ENCODE measurements at regions not wholly inside any gene's neighbourhood (a gene's known extent, or its start where the extent isn't known, plus 50 kb on each side); places are given as distances from the start of the nearest gene placed in this dataset.
A peak's percentile ranks its signal among the peaks of the same experiment; 100 is the strongest.

DNA sequence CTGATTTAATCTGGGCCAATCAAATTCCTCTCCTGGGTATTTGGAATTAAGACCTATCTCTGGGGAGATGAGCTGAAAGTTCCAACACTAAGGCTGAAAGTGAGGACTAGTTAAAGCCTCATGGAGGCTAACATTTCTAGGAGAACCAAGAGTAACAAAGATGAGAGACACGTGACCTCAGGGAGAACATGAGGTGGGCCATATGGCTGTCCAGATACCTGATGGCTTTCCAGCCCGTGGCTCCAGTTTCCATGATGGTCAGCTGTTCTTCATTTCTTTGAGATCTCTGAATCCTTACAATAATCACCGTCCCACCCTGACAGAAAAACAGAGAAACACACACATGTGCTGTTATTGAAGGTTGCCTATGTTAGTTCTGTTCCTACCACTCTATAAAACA lies 66.1 kb downstream of the LEPR start:
- no peak for DNase-seq (ENCODE audit: low read depth)

DNA sequence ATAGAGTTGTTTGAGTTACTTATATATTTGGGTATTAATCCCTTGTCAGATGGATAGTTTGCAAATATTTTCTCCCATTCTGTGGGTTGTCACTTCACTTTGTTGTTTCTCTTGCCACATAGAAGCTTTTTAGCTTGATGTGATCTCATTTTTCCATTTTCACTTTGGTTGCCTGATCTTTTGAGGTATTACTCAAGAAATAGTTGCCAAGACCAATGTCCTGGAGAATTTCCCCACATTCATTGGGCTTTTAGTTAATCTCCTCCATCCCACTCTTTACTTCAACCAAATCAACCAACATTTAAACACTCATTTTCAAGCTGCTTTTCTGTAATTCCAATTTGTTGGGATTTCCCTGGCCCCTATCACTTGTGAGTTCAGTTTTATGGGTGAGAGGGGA lies 69.0 kb downstream of the LEPR start:
- no peak for DNase-seq (ENCODE audit: low read depth)

DNA sequence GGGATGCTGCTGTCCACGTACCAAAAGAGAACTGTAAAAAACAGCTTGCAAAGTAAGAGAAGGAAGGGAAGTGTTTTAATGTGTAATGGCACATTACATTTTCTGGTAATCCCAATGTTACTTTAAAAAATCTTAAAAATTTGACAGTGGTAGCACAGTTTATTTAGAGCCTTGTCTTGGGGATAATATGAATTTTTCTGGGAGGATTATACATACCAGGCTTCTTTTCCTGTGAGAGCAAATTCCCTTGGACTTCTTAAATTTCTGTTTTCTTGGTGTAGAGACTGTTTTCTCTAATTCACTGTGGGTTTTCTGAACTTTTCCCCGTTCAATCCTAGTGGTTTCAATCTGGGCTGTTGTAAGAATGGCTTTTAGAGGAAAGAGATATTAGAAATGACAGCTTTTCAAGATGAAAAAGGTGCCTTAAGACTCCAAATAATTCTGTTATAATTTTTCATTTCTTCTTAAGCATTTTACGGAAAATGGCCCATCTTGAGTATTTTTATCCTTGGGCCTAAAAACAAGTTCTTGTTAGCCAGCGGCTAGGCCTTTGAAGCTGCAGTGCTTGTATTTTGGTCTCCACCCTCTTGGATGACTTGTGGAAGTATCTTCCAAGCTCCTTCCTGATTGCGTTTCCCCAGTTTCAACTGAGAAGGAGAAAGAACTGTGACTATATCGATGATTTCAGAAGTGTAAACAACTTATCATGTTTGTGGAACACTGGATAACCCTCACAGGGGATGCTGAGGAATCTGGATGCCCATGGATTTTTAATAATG lies 70.0 kb downstream of the LEPR start:
- DNase-seq (ENCODE audit: low read depth), result no peak

DNA sequence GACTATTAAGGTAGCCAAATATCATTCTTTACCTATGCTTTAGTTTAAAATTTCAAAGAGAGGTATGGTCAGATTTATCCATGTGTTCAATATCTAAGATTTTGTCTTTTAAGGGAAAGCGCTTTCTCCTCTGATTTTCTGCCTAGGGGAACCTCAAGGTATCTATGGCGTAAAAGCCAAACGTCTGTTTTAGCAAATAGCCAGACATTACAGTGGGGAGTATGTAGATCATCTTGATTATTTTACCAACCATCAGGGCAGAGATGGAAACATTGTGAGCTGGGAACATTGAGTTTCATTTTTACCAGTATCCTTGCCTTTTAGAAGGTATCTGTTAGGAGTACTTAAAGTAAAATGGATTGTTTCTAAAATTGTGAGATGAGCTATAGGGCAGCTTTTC lies 71.0 kb downstream of the LEPR start:
- DNase-seq (ENCODE audit: low read depth), result no peak

DNA sequence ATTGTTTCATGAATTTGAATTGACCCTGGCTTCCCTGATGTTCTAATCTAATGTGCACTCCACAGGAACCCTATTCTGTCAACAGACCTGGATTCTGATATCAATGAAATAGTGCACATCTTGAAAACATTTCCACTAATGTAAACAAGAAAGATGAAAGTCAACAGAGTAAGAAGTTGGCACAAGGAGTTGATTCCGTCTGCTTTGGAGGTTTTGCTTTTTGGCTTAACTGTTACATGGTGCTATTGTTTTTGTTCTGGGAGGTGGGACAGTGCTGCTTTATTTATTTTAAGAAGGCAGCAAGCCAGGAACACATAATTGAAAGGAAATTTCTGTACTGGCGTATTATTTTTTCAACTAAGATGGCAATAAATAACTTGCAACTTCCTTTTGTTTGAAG lies 73.3 kb downstream of the LEPR start:
- peak; percentile 76 for DNase-seq (ENCODE audit: low read depth)

DNA sequence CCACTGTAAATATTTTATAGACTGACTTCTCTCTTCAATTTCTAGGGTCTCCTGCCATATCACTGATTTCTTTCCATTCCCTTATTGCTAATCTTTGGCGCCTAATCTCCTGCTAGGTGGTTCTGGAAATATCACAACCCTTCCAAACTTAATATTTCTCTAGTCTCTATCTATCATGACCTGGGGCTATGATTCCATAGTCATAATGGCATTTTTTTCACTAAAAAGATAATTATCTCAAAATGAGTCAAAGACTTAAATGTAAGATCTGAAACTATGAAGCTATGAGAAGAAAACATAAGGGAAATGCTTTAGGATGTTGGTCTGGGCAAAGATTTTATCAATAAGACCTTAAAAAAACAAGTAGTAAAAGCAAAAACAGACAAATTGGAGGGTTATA lies 74.2 kb downstream of the LEPR start:
- DNase-seq (ENCODE audit: low read depth), result no peak

DNA sequence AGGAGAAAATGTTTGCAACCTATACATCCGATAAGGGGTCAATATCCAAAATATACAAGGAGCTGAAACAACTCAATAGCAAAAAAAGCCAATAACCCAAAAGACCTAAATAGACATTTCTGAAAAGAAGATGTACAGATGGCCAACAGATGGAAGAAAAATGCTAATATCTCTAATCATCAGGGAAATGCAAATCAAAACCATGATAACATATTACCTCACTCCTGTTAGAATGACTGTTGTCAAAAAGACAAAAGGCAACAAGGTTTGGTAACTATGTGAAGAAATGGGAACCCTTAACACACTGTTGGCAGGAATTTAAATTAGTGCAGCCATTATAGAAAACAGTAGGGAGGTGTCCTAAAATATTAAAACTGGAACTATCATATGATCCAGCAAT lies 74.7 kb downstream of the LEPR start:
- DNase-seq (ENCODE audit: low read depth), result no peak

DNA sequence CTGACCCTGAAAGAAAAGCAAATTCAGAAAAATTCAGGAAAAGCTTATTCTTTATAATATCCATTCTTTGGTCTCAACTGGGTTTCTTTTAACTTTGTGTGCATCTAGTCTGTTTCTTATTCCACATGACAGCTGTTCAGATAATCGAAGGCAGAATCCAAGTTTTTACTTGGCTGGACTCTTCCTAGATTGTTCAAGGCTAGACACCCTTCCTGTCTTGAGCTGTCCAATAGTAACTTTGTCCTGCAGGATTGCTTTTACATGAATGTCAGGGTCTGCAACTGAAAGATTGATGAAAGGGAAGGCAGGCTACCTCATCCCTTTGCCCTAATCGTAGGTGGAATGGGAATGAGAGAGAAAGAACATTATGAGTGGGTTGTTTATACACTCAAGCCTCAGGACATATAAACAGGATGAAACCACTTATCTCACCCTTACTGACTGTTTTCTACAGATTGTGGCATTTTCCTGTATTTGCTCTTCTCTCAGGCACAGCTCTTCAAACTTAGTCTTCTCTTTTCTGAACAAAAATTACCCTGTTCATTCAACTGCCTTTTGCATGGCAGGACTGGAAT lies 76.9 kb downstream of the LEPR start:
- DNase-seq (ENCODE audit: low read depth), result no peak

DNA sequence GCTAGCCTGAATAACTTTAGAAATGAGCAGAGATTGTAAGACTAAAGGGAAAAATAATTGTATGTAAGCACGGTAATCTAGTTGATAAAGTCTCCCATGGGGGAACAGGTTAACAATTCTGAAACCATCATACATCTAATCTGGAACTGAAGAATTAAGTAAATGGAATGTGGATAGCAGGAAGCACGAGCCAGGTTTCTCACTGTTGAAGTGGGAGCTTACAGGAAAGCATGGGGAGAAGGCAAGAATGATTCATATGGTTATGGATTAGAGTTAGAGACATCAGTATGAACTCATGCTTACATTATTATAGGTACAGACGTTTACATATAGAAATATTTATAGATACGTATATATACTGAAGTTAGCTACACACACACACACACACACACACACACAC lies 83.0 kb downstream of the LEPR start:
- DNase-seq (ENCODE audit: low read depth), result no peak

DNA sequence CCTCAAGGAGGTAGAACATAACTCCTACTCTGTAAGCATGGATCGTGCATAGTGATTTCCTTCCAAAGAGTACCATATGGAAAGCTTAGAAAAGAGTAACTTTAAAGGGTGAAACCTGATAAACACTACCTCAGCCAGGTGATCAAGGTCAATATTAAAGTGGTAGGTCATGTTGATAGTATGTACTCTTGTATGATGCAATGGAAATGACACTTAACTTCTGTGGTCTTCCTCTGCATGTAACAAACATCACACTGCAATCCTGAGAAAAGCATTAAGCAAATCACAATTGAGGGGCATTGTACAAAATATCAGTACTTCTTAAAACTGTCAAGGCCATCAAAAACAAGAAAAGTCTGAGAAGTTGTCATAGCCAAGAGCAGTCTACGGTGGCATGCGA lies 83.8 kb downstream of the LEPR start:
- DNase-seq (ENCODE audit: low read depth), result no peak

DNA sequence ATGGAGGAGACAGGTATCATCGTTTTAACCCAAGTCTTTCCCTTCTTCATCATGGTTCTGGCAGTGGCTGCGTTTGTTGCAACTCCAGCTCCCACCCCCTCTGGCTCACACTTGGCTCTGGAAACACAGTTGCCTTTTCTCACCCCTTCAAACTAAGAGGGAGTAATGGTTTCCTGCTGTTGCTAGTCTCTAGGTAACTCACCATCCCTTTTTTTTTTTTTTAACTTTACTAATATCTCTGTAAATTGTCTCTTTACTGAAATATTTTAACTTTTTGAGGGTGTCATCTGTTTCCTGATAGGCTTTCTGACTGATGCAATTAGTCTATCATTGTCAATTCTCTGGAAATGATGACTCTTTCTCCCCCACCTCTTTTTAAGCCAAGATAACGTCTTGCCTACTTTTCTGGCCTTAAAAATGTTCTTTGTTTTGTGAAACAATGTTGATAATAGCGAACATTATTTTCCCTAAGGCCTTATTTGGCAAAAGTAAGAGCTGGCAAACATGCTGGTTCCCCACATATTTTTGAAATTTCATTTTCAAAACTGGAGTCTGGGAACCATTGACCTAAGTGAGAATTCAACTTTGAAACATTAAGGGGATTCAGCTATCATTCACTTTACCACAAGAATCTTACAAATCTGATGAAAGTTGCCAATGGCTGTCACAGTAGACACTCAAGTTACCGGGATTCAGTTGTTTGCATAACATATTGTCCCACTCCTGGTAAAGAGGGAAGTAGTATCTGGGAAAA lies 85.3 kb downstream of the LEPR start:
- no peak for DNase-seq (ENCODE audit: low read depth)

DNA sequence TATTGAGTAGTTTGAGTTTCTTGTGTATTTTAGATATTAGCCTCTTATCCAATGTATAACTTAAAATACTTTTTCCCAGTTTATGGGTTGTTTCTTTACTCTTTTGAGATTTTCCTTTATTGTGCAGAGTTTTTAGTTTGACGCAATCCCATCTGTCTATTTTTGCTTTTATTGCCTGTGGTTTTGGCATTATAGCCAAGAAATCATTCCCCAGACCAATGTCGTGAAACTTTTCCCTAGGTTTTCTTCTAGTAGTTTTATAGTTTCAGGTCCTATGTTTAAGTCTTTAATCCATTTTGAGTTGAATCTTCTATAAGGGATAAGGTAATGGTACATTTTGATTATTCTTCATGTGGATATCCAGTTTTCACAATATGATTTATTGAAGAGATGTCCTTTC lies 87.6 kb downstream of the LEPR start:
- DNase-seq (ENCODE audit: low read depth), result no peak

DNA sequence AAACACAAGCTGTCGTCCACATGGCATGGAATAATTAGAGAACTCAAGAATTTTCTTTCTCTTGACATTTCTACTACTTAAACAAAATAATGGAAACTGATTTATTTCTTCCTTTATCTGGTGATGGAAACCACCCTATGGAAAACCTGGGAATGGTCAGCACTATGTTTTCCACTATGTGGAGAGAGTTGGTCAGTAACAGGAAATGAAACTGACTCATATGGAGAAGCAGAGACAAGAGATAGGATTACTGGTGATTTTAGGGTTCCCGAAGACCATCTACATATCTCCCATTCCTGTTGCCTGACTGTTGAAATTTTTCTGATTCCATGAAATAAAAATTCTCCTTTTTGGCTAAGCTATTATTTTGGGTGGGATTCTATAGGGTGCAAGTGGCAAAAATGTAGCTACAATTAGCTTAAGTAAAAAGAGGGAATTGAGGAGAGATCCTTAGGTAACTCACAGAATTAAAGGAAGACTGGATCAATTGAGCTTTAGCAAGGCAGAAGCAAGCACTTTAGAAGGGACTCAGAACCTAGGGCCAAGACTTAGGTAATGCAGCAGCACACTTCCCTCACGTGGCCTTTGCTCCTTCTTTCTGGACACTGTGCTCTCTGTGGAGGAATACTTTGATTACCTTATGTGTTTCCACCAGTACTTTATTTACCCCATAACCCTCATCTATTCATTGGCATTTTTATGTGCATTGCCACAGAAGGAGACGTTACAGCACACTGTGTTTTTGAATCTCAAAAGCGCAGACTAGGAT lies 89.6 kb downstream of the LEPR start:
- no peak for DNase-seq (ENCODE audit: low read depth)

DNA sequence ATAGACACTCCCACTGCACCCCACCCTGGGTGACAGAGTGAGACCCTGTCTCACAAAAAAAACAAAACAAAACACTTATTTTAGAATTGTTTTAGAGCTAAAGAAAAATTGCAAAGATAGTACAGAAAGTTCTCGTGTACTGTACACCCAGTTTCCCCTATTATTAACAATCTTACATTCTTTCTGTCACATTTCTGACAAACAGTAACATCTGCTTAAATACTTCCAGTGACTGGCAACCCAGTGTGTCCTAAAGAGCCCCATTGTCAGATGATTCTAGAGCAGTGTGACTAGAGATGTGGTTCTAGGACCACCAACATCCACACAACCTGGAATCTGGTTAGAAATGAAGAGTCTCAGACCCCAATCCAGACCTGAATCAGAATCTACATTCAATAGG lies 90.5 kb downstream of the LEPR start:
- DNase-seq (ENCODE audit: low read depth), result no peak

DNA sequence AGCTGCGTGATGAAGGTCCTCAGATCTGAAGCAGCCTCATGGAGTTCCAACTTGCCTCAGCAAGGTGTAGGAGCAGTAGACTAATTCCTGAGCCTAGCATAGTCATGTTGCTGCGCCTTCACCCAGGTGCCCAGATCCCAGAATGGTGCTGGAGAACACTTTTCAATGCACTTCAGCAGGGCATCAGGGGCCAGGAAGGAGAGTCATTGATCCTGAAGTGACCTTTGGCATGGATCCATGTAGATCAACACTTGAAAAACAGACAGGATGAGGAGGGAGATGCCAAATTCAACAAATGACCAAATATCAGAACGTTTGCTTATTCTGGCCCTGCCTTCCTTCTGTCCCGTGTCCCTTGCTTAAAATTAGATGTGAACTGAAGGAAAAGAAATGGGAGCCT lies 91.9 kb downstream of the LEPR start:
- DNase-seq (ENCODE audit: low read depth), result no peak

DNA sequence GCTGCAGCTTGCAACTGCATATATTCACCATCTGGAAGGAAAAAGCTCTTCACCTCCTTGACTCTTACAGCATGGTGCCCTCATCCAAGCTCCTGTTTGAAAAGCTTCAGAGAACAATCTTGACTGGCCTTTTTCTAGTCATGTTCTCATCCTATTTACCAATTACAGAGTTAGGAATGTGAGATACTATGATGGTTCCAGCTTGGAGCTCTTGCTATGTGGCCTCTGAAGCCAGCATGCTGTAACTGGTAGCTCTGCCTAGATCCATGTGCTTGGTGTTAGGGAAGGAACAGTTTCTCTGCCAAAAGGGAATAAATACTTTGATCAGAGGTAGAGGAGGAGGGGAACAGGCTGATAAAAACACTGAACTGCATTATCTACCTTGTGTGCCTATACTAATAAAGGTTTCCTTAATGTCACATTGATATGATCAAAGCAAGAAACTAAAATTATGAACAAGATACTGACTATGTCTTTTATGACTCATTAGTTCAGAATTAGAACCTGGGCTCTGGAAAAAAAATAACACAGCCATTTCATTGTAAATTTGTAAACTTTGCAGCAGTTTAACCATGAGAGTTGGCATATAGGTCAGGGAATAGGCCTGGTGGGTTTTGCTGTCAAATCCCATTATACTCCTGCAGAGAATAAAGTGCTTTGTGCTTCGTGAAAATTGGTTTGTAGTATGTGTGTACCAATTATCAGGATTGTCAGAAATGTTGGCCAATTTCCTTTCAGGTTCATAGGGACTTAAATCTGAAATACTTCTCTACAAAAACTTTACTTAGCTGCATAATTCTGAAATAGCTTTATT lies 92.7 kb downstream of the LEPR start:
- no peak for DNase-seq (ENCODE audit: low read depth)

DNA sequence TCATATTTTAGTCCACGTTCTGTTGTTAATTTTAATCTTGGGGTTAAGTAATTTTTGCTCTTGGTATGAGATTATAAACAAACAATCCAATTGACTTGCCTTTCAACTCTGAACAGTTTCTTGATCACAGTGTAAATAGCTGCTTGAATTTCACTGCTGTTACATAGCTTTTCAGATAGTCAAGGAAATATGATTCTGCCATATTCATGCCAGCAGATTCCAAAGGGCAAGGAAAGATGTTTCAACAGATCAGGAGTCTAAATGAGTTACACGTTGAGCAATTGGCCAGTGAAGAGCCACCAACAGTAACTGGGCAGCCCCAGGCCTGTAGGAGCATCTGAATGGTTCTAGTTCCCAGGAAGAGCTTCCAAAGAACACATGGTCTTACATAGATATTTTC lies 93.6 kb downstream of the LEPR start:
- DNase-seq (ENCODE audit: low read depth), result peak; percentile 70

DNA sequence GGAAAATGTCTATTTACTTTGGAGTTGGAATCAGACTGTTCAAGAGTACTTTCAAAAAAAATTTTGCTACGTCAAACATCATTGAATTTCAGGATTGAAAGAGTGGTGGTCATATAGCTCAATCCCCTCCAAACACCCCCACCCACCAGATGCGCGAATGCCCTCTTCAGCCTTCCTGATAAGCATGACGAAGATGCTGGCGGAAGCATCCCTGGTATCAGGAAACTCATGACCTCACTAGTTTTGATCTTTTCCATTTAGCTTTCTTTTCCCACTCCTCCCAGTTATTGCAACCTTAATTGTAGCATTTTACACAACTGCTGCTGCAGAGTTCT lies 104.4 kb downstream of the LEPR start:
- DNase-seq (ENCODE audit: low read depth), result no peak

DNA sequence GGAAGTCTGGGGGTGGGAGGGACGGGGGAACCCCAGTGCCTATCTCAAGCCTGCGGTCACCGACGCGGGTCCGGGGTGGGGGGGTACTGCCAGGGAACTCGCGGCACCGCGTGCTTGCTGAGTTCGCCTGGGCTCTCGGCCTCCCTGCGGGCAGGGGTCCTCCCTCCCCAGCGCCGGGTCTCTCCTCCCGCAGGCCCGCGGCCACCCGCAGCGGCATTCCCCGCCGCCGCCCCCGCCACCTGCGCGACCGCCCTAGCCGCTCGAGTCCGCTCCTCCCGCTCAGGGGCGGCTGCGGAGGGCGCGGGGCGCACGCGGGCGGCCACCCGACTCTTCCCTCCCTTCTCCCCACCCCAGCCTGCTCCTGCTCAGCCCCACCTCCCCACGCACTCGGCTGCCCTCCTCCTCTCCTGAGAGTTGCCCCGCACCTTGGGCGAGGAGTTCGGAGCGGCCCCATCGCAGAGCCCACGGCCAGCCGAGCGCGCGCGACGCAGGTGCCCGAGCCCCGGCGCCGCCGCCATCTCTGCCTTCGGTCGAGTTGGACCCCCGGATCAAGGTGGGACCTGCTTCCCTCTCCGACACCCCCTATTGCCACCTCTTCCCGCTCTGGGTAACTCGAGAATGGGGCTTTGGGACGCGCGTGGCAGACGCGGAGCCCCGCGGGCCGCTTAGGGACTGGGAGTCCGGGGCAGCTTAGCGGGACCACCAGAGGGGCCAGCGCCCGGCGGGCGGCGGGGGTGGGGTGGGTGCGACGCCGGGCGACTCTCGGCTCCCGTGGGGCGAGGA lies 105.0 kb downstream of the LEPR start:
- no peak for DNase-seq (ENCODE audit: low read depth)

DNA sequence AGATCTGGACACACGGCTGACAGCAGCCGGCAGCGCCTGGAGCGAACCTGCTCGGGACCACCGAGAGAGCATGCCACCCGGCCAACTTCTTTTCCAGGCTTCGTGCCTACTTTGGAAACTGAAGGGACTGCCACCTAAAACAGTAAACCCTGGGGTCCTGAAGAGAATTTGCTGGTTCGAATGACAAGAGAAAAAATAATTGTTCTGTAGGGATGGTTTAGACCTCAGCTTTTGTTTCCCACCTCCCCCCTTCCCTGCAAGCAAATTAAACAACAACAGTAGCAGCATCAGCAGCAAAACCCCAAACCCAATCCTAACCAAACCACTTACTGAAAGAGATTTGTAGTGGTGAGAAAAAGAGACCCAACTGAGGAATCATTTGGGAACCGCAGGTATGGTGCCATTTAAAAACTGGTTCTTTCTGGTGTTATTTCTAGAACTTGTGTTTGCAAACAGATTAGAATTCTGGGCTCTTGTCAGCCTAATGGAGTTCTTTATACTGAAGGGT lies 105.6 kb downstream of the LEPR start:
- no peak for DNase-seq (ENCODE audit: low read depth)

DNA sequence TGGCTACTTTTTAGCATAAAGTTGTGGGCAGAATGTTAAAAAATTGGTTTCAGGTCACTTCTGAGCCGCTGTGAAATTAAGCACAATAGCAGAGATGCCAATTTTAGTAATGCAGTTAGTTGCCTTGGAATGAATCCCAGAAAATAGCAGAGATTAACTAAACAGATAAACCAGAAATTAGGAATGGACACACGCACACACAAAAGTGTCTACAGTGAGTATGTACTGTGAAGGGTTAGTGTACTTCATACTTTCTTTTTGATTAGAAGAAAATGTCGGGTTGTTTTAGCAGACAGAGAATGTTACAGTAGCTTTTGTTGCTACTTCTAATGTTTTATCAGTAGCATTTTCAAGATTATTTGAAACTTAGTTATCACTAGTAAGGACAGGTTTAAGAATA lies 106.7 kb downstream of the LEPR start:
- DNase-seq (ENCODE audit: low read depth), result no peak
